Liver (tissue), 3 donors: ENCODE measurements at regions not wholly inside any gene's neighbourhood (a gene's known extent, or its start where the extent isn't known, plus 50 kb on each side); places are given as distances from the start of the nearest gene placed in this dataset.

Experiments used
- FOXA1 ChIP-seq: IDR thresholded peaks from 2 replicates; pipeline ENCODE4 v1.6.1; 2016; ENCODE audit warnings: antibody characterized with exemption
- RAD21 ChIP-seq, 2 donors: IDR thresholded peaks; 2 replicates each; pipeline ENCODE4 v1.6.1; 2016; ENCODE audit warnings: antibody characterized with exemption in 2 of 2, mild to moderate bottlenecking in 2 of 2
- SP1 ChIP-seq: IDR thresholded peaks from 2 replicates; pipeline ENCODE4 v1.6.1; 2018; ENCODE audit warnings: antibody characterized with exemption, mild to moderate bottlenecking
- TAF1 ChIP-seq: conservative IDR thresholded peaks from 2 replicates; pipeline ENCODE4 v1.6.1; 2016; ENCODE audit warnings: antibody characterized with exemption, mild to moderate bottlenecking
- YY1 ChIP-seq: IDR thresholded peaks from 2 replicates; pipeline ENCODE4 v1.6.1; 2016; ENCODE audit warnings: antibody characterized with exemption, mild to moderate bottlenecking
- TF ChIP-seq, protein P1 (sequence below): fragments of 150-350 bp; IDR thresholded peaks from 2 replicates; pipeline ENCODE4 v1.5.1; 2017; ENCODE audit warnings: improper control_type of control experiment, low read depth, low read length; ENCODE audit not compliant: missing input control
- TF ChIP-seq, protein P2 (sequence below): IDR thresholded peaks from 2 replicates; pipeline ENCODE4 v1.6.1; 2016; ENCODE audit warnings: antibody characterized with exemption
- TF ChIP-seq, protein P3 (sequence below): IDR thresholded peaks from 2 replicates; pipeline ENCODE4 v1.6.1; 2016; ENCODE audit warnings: antibody characterized with exemption
- donor health status: healthy.
- donor health status: healthy.

DNA sequence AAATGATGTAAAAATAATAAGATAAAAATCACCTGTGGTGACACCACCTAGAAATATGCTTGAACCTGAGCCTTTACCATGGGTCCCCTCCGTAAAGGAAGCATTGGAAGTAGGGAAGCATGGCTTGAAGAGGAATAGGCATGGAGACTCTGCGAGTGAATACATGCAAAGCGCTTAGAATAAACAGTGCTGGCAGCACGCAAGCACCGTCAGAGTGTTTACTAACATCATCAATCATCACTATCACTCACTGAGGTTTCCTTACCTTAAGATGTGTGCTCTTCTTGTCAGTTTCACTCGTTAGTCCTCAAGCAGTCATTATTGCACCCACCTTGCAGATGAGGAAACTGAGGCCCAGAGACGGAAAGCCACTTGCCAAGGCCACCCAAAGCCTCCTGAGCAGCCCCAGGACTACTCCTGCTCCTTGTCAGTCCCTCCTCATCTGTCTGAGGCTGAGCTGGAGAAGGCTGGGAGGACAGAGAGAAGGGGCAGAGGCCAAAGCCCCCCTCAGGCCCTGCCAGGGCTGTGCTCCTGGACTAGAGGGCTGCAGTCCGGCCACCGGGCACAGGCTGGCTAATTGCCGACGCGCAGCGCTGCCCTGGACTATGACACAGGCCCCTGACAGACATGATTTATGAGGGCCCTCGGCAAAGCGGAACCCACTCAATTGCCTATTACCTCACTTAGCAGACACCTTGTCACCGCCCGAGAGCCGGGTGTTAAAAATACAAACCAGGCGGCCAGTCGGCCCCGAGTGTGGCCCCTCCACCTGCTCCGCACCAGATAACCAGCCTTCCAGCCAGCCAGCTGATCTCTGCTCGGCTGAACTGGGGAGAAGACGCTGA is 168.9 kb downstream of the MN1 start:
- no peak for TF ChIP-seq RAD21 (IDR thresholded peaks at IDR 0.05)
- TF ChIP-seq, protein P1, sequence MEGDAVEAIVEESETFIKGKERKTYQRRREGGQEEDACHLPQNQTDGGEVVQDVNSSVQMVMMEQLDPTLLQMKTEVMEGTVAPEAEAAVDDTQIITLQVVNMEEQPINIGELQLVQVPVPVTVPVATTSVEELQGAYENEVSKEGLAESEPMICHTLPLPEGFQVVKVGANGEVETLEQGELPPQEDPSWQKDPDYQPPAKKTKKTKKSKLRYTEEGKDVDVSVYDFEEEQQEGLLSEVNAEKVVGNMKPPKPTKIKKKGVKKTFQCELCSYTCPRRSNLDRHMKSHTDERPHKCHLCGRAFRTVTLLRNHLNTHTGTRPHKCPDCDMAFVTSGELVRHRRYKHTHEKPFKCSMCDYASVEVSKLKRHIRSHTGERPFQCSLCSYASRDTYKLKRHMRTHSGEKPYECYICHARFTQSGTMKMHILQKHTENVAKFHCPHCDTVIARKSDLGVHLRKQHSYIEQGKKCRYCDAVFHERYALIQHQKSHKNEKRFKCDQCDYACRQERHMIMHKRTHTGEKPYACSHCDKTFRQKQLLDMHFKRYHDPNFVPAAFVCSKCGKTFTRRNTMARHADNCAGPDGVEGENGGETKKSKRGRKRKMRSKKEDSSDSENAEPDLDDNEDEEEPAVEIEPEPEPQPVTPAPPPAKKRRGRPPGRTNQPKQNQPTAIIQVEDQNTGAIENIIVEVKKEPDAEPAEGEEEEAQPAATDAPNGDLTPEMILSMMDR, result no peak
- TF ChIP-seq YY1, result no peak
- TF ChIP-seq, protein P2, sequence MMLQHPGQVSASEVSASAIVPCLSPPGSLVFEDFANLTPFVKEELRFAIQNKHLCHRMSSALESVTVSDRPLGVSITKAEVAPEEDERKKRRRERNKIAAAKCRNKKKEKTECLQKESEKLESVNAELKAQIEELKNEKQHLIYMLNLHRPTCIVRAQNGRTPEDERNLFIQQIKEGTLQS, result no peak
- TF ChIP-seq TAF1, result no peak
- TF ChIP-seq, protein P3, sequence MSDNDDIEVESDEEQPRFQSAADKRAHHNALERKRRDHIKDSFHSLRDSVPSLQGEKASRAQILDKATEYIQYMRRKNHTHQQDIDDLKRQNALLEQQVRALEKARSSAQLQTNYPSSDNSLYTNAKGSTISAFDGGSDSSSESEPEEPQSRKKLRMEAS, result no peak
- no peak for TF ChIP-seq SP1
- no peak for TF ChIP-seq FOXA1
